ENCODE measurements at regions not wholly inside any gene's neighbourhood (a gene's known extent, or its start where the extent isn't known, plus 50 kb on each side); places are given as distances from the start of the nearest gene placed in this dataset.

- Histone ChIP-seq H3K36me3 (ENCODE audit: control insufficient read depth, insufficient read depth, low read length) (no peaks in the 10 kb centered on the region), H3K4me3 (ENCODE audit: insufficient read depth, low read depth, low read length) (no peak overlapping the region), H3K27ac (ENCODE audit: insufficient read depth, low read depth, low read length, poor library complexity, severe bottlenecking) (no peak overlapping the region), H3K27me3 (ENCODE audit: control insufficient read depth, insufficient read depth, low read length, poor library complexity, severe bottlenecking) (no peaks in the 10 kb centered on the region), H3K4me1 (ENCODE audit: control insufficient read depth, insufficient read depth, low read length) (peaks cover 2% of the 10 kb centered on the region), H3K9me3 (ENCODE audit: control insufficient read depth, low read length) (no peaks in the 10 kb centered on the region)
- 90 to 95% methylated on average over 5 of the region's 5 CpGs for WGBS, 2 experiments
These were observed 85.0 kb upstream of the SLC2A1 start for GRCh38 chr1:43043695-43044094.

GRCh38 chr1:43042773-43043457 is 84.2 kb upstream of the SLC2A1 start:
- Histone ChIP-seq H3K4me1 (ENCODE audit: control insufficient read depth, insufficient read depth, low read length) (peaks cover 7% of the 10 kb centered on the region), H3K27me3 (ENCODE audit: control insufficient read depth, insufficient read depth, low read length, poor library complexity, severe bottlenecking) (no peaks in the 10 kb centered on the region), H3K27ac (ENCODE audit: insufficient read depth, low read depth, low read length, poor library complexity, severe bottlenecking) (no peak overlapping the region), H3K36me3 (ENCODE audit: control insufficient read depth, insufficient read depth, low read length) (no peaks in the 10 kb centered on the region), H3K4me3 (ENCODE audit: insufficient read depth, low read depth, low read length) (no peak overlapping the region), H3K9me3 (ENCODE audit: control insufficient read depth, low read length) (no peaks in the 10 kb centered on the region)
- WGBS, 2 experiments: 91 to 94% methylated on average over 3 of the region's 3 CpGs

- Histone ChIP-seq H3K4me1 (ENCODE audit: control insufficient read depth, insufficient read depth, low read length) (peaks cover 12% of the 10 kb centered on the region), H3K36me3 (ENCODE audit: control insufficient read depth, insufficient read depth, low read length) (no peaks in the 10 kb centered on the region), H3K9me3 (ENCODE audit: control insufficient read depth, low read length) (no peaks in the 10 kb centered on the region), H3K27me3 (ENCODE audit: control insufficient read depth, insufficient read depth, low read length, poor library complexity, severe bottlenecking) (no peaks in the 10 kb centered on the region), H3K4me3 (ENCODE audit: insufficient read depth, low read depth, low read length) (no peak overlapping the region), H3K27ac (ENCODE audit: insufficient read depth, low read depth, low read length, poor library complexity, severe bottlenecking) (no peak overlapping the region)
- 88 to 91% methylated on average over 4 of the region's 4 CpGs for WGBS, 2 experiments
These were observed 83.5 kb upstream of the SLC2A1 start for GRCh38 chr1:43042127-43042526.

- WGBS, 2 experiments: 94 to 95% methylated on average over 3 of the region's 3 CpGs
- peaks cover 18% of the 10 kb centered on the region for H3K4me1 ChIP-seq (ENCODE audit: control insufficient read depth, insufficient read depth, low read length)
- H3K9me3 ChIP-seq (ENCODE audit: control insufficient read depth, low read length): no peaks in the 10 kb centered on the region
- H3K36me3 ChIP-seq (ENCODE audit: control insufficient read depth, insufficient read depth, low read length): no peaks in the 10 kb centered on the region
- H3K27me3 ChIP-seq (ENCODE audit: control insufficient read depth, insufficient read depth, low read length, poor library complexity, severe bottlenecking): no peaks in the 10 kb centered on the region
- H3K27ac ChIP-seq (ENCODE audit: insufficient read depth, low read depth, low read length, poor library complexity, severe bottlenecking): no peak overlapping the region
- no peak overlapping the region for H3K4me3 ChIP-seq (ENCODE audit: insufficient read depth, low read depth, low read length)
These were observed 82.9 kb upstream of the SLC2A1 start for GRCh38 chr1:43041591-43041990.

GRCh38 chr1:43039228-43040055 is 80.8 kb upstream of the SLC2A1 start:
- H3K27ac ChIP-seq (ENCODE audit: insufficient read depth, low read depth, low read length, poor library complexity, severe bottlenecking): no peak overlapping the region
- H3K4me3 ChIP-seq (ENCODE audit: insufficient read depth, low read depth, low read length): no peak overlapping the region
- no peaks in the 10 kb centered on the region for H3K27me3 ChIP-seq (ENCODE audit: control insufficient read depth, insufficient read depth, low read length, poor library complexity, severe bottlenecking)
- no peaks in the 10 kb centered on the region for H3K36me3 ChIP-seq (ENCODE audit: control insufficient read depth, insufficient read depth, low read length)
- H3K4me1 ChIP-seq (ENCODE audit: control insufficient read depth, insufficient read depth, low read length): peaks cover 32% of the 10 kb centered on the region
- no peaks in the 10 kb centered on the region for H3K9me3 ChIP-seq (ENCODE audit: control insufficient read depth, low read length)
- 67 to 76% methylated on average over 12 to 14 of the region's 14 CpGs for WGBS, 2 experiments

GRCh38 chr1:43038232-43038935 is 79.7 kb upstream of the SLC2A1 start:
- H3K4me3 ChIP-seq (ENCODE audit: insufficient read depth, low read depth, low read length): no peak overlapping the region
- 89 to 91% methylated on average over 9 of the region's 9 CpGs for WGBS, 2 experiments
- no peaks in the 10 kb centered on the region for H3K36me3 ChIP-seq (ENCODE audit: control insufficient read depth, insufficient read depth, low read length)
- H3K27me3 ChIP-seq (ENCODE audit: control insufficient read depth, insufficient read depth, low read length, poor library complexity, severe bottlenecking): no peaks in the 10 kb centered on the region
- H3K4me1 ChIP-seq (ENCODE audit: control insufficient read depth, insufficient read depth, low read length): peaks cover 32% of the 10 kb centered on the region
- H3K9me3 ChIP-seq (ENCODE audit: control insufficient read depth, low read length): no peaks in the 10 kb centered on the region
- H3K27ac ChIP-seq (ENCODE audit: insufficient read depth, low read depth, low read length, poor library complexity, severe bottlenecking): no peak overlapping the region

GRCh38 chr1:43037466-43037865 is 78.8 kb upstream of the SLC2A1 start:
- H3K4me1 ChIP-seq (ENCODE audit: control insufficient read depth, insufficient read depth, low read length): peaks cover 32% of the 10 kb centered on the region
- WGBS, 2 experiments: 94 to 95% methylated on average over 6 of the region's 6 CpGs
- H3K36me3 ChIP-seq (ENCODE audit: control insufficient read depth, insufficient read depth, low read length): no peaks in the 10 kb centered on the region
- no peak overlapping the region for H3K4me3 ChIP-seq (ENCODE audit: insufficient read depth, low read depth, low read length)
- H3K27ac ChIP-seq (ENCODE audit: insufficient read depth, low read depth, low read length, poor library complexity, severe bottlenecking): no peak overlapping the region
- H3K9me3 ChIP-seq (ENCODE audit: control insufficient read depth, low read length): no peaks in the 10 kb centered on the region
- H3K27me3 ChIP-seq (ENCODE audit: control insufficient read depth, insufficient read depth, low read length, poor library complexity, severe bottlenecking): no peaks in the 10 kb centered on the region

- H3K9me3 ChIP-seq (ENCODE audit: control insufficient read depth, low read length): no peaks in the 10 kb centered on the region
- 83 to 89% methylated on average over 7 of the region's 7 CpGs for WGBS, 2 experiments
- H3K36me3 ChIP-seq (ENCODE audit: control insufficient read depth, insufficient read depth, low read length): no peaks in the 10 kb centered on the region
- H3K4me3 ChIP-seq (ENCODE audit: insufficient read depth, low read depth, low read length): no peak overlapping the region
- no peak overlapping the region for H3K27ac ChIP-seq (ENCODE audit: insufficient read depth, low read depth, low read length, poor library complexity, severe bottlenecking)
- peaks cover 32% of the 10 kb centered on the region for H3K4me1 ChIP-seq (ENCODE audit: control insufficient read depth, insufficient read depth, low read length)
- H3K27me3 ChIP-seq (ENCODE audit: control insufficient read depth, insufficient read depth, low read length, poor library complexity, severe bottlenecking): no peaks in the 10 kb centered on the region
These were observed 78.3 kb upstream of the SLC2A1 start for GRCh38 chr1:43036932-43037331.

- H3K4me3 ChIP-seq (ENCODE audit: insufficient read depth, low read depth, low read length): no peak overlapping the region
- H3K27ac ChIP-seq (ENCODE audit: insufficient read depth, low read depth, low read length, poor library complexity, severe bottlenecking): peak overlapping the region; percentile 72
- 48 to 50% methylated on average over 24 of the region's 24 CpGs for WGBS, 2 experiments
These were observed 77.4 kb upstream of the SLC2A1 start for GRCh38 chr1:43035821-43036741.

More at GRCh38 chr1:43035821-43036741, 77.4 kb upstream of the SLC2A1 start:
- Histone ChIP-seq H3K4me1 (ENCODE audit: control insufficient read depth, insufficient read depth, low read length) (peaks cover 32% of the 10 kb centered on the region), H3K36me3 (ENCODE audit: control insufficient read depth, insufficient read depth, low read length) (no peaks in the 10 kb centered on the region), H3K9me3 (ENCODE audit: control insufficient read depth, low read length) (no peaks in the 10 kb centered on the region), H3K27me3 (ENCODE audit: control insufficient read depth, insufficient read depth, low read length, poor library complexity, severe bottlenecking) (no peaks in the 10 kb centered on the region)

All from ectodermal cell (in vitro differentiated cells).